HFF-Myc (cell line): ENCODE measurements at regions not wholly inside any gene's neighbourhood (a gene's known extent, or its start where the extent isn't known, plus 50 kb on each side); places are given as distances from the start of the nearest gene placed in this dataset.

Experiments
- DNase-seq: peaks from one replicate; pipeline ENCODE4 v3.0.0-alpha.2; 2011; ENCODE audit warnings: low read depth; ENCODE audit errors: extremely low read depth
- H3K4me3 ChIP-seq: replicated peaks from 2 replicates; pipeline ENCODE4 v1.5.1; 2011; ENCODE audit warnings: low read depth, mild to moderate bottlenecking, control low read depth, low read length
- TF ChIP-seq, protein P1 (sequence below): IDR thresholded peaks from 2 replicates; pipeline ENCODE4 v1.5.1; 2012; ENCODE audit warnings: mild to moderate bottlenecking, low read depth, low read length, control low read depth; ENCODE audit errors: missing control alignments

DNA sequence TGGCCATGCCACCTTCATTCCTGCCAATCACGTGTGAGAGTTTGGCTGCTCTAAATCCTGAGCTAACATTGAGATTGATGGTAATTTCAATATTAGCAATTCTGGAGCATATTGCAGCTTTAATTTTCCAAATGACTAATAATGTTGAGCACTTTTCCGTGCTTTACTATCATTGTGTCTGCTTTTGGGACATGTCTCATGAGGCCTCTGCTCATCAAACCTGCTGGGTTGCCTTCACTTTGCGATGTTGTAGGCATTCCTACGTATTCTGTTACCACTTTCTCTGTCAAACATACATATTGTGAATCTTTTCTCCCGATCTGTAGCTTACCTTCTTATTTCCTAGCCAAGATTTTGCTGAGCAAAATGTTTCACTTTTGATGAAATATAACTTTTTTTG lies 466.6 kb downstream of the GALR1 start:
- TF ChIP-seq, protein P1, sequence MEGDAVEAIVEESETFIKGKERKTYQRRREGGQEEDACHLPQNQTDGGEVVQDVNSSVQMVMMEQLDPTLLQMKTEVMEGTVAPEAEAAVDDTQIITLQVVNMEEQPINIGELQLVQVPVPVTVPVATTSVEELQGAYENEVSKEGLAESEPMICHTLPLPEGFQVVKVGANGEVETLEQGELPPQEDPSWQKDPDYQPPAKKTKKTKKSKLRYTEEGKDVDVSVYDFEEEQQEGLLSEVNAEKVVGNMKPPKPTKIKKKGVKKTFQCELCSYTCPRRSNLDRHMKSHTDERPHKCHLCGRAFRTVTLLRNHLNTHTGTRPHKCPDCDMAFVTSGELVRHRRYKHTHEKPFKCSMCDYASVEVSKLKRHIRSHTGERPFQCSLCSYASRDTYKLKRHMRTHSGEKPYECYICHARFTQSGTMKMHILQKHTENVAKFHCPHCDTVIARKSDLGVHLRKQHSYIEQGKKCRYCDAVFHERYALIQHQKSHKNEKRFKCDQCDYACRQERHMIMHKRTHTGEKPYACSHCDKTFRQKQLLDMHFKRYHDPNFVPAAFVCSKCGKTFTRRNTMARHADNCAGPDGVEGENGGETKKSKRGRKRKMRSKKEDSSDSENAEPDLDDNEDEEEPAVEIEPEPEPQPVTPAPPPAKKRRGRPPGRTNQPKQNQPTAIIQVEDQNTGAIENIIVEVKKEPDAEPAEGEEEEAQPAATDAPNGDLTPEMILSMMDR: no peak
- H3K4me3 ChIP-seq: no peak overlapping the region

DNA sequence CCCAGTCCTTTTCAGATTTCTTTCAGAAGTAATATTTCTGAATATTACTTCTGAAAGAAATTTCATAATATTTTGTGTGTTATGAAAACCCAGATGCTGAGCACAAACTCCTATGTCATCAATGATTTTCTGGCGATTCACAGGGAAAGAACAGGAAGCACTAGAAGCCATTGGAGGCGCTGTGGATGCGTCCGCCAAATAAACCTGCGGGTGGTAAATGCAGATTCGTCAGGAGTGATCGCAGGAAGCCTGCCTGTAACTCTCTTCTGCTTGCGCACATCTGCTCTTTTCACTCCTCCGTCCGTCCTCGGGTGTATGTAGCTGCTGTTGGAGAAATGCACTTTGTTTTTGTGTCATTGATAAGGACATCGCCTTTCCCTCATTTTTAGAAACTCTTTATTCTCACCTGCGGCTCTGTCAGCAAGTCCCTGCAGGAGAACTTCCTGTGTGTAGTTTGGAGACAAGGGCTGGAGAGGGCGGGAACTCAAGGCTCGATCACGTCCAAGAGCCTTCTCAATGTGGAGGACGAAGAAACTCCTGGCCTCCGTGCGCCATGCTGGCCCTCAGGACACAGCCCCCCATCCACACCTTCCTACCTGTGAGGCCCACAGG lies 483.8 kb downstream of the GALR1 start:
- TF ChIP-seq, protein P1: no peak
- no peak for DNase-seq
- H3K4me3 ChIP-seq: no peak overlapping the region

More for the DNA sequence above, 466.6 kb downstream of the GALR1 start:
- DNase-seq: no peak

DNA sequence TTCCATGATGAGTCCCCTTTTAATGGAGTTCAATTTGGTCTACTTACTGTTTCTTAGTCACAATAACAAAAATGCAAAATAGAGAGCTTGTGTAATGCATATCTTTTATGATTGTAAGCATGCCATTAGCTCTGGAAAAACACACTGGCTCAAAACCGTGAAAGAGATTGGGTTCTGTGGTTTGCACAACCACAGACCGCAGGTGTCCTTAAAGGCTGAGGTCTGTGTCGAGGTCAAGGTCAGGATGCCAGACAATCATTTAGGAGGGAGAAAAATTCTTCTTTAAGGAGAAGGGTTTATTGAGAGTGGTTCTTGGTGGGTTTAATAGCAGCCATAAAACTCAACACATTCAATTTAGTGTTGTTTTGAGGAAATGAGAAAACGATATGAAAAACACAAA lies 487.2 kb downstream of the GALR1 start:
- DNase-seq: no peak
- H3K4me3 ChIP-seq: no peak overlapping the region
- TF ChIP-seq, protein P1: no peak

DNA sequence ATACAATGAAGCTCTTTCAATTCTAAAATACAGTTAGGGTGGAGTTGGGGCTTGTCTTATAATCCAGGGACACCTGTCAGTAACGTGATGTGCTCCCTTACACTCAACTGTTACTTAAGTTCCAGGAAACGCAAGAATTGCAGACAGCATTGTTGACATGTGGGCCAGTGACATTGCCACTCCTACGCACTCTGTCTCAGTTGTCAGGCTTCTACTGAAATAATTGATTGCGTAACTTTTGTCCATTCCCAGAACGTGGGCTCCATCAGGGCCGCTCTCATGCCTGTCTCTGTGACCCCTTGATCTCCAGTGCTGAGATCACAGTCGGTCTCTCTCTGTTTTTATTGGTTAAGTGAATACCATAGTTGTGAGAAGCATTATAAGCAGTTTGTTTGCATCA lies 487.8 kb downstream of the GALR1 start:
- H3K4me3 ChIP-seq: no peak overlapping the region
- no peak for DNase-seq
- TF ChIP-seq, protein P1: no peak

DNA sequence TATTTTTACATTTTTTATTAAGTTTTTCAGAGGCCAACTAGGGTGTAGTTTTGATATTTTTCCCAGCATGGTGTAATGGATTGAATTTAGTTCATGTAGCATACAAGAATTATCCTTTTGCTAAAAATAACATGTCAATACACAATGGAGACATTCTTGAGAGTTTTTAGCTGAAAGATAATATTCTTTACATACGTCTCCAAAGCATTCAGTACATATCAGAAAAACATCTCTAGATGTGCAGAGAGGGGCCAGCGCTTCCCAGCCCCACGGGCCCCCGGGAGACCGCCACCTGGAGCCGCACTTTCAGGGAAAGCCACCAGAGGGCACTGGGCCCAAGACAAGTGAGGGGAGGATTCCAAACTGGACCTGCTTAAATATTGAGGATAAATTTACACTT lies 499.4 kb downstream of the GALR1 start:
- no peak for DNase-seq
- TF ChIP-seq, protein P1: peak; percentile 29
- no peak overlapping the region for H3K4me3 ChIP-seq

DNA sequence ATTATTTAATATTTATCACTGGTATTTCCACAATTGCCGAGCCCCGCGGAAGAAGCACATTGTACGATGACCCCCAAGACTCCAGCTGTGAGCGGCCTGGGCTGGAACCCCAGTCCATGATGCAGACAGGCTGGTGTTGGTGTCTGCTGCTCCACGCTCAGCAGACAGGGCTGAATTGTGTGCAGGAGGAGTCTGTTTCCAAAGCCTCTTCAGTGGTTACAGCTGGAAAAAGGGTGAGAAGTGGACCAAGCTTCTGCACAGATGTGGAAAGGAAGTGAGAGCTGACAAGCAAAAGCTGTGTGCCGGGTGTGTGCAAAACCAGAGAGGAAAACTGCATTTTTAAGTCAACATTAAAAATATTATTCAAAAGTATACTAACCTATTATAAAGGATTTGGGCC lies 500.4 kb downstream of the GALR1 start:
- no peak for DNase-seq
- no peak overlapping the region for H3K4me3 ChIP-seq
- TF ChIP-seq, protein P1: no peak

DNA sequence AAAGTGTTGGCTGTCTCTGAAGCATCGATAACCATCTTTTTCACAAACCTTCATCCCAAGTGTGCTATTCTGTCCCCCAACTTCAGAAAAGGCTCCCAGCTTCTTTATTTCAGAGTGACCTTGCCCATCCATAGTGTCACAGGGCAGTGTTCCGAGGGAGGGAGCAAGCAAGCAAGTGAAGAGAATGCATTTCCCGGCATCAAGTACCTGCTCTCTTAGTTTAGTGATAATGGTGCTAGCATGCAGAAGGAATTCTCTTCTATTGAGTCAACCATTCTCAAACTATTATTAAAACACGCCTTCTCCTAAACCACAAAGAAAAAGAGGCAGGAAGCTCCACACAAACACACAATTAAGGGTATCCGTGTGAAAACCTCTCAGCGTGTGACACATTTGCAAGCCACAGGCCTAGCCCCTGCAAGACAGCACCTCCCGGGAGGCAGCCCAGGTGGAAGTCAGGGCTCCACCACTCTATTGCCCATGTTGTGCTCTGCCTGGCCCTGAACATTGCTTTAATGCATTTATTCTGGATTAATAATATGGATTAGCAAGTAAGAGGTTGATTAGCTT lies 504.9 kb downstream of the GALR1 start:
- H3K4me3 ChIP-seq: no peak overlapping the region
- TF ChIP-seq, protein P1: no peak
- no peak for DNase-seq
